ENCODE measurements at regions not wholly inside any gene's neighbourhood (a gene's known extent, or its start where the extent isn't known, plus 50 kb on each side); places are given as distances from the start of the nearest gene placed in this dataset.
A peak's percentile ranks its signal among the peaks of the same experiment; 100 is the strongest.

GRCh38 chr9:108483676-108484075, 372.1 kb downstream of the ACTL7B start:
- no peak for DNase-seq

DNA sequence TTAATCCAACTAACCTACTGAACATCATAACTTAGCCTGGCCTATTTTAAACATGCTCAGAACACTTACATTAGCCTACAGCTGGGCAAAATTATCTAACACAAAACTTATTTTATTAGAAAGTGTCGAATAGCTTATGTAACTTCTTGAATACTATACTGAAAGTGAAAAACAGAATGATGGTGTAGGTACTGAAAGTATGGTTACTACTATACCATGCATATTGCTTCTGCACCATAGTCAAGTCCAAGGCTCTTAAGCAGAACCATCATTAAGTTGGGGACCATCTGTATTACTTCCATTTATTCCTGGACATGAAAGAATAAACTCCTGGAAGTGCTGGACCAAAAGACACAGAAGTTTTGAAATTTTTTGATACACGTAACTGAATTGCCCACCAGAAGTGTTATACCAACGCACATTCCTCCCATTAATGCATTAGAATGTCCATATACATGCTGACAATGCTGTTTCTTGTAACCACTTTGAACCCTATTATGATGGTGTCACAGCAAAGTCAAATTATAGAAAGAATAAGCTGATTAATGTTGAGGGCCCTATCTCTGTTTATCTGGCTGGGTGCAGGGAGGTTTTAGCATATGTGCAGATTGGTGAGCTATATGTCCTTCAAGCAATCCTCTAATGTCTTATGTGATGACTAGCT, 375.7 kb downstream of the ACTL7B start:
- no peak for DNase-seq

DNA sequence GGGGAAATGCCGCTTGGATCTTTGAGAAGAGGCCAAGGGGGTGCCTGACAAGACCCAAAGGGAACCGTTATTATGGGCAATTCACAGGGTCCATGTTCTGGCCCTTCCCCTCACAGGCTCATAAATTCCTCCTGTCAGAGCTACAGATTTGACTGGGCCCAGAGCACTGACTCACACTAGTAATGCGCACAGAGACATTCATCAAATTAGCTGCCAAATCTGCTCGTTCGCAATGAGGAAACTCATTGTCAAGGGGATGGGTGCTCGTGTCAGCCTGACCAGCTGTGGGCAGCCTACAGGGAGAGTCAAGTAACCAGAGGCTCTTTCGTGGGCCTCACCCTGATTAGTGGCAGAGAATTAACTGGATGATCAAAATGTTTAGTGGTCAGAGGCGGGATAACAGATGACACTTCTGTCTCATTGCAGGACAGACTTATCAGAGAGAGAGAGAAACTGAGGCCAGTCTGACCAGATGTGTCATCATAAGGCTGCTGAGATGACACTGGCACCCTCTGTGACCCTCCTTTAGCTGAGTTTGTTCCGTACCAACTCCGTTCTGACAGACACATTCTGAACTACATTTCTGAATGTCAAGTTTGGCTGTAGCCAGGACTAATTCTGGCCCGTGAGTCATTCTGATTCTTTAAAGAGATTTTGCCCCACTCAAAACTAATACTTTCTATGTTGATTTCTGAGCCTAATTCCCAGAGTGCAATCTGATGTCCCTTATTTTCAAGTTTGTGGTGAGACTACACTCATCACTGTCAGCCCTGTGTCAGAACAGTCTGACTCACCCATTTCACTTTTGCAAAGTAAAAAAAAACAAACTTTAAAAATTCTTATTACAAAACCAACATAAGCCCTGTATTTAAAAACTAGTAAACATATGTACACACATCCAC, 377.1 kb downstream of the ACTL7B start:
- DNase-seq = no peak

DNA sequence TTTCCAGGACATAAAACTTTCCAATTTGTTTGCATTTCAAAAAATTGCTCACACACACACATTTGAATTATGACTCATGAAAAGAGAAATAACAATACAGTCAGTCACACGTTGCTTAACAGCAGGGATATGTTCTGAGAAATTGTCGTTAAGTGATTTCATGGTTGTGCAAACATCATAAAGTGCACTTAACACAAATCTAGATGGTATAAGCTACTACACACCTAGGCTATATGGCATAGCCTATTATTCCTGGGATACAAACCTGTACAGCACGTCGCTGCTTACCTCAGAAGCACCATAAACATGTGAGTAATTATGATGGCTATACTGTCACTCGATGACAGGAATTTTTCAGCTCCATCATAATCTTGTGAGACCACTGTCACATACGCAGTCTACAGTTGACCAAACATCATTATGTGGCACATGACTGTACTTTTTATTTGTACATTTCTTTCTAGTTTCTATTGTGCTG, 378.2 kb downstream of the ACTL7B start:
- DNase-seq = peak; percentile 94

GRCh38 chr9:108476574-108476973, 379.2 kb downstream of the ACTL7B start:
- no peak for DNase-seq

DNA sequence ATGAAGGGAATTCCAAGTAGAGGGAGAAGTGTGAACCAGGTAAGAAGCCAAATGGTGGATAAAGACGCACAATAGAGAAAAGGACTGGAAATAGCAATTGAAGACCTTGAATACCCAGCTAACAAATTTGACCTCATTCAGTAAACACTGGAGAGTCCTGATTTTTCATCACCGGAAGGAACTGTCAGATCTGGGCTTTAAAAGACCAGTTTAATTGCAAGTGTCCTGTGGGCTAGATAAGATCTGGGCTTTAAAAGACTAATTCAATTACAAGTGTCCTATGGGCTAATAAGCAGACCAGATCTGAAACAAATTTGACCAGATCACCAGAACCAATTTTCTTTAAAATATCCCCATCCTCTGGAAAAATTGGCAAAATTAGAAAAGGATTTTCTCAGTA, 380.0 kb downstream of the ACTL7B start:
- DNase-seq = no peak

GRCh38 chr9:108474356-108474755, 381.4 kb downstream of the ACTL7B start:
- no peak for DNase-seq

- peak; percentile 63 for DNase-seq
Measured at GRCh38 chr9:108473209-108474112, 382.3 kb downstream of the ACTL7B start.

DNA sequence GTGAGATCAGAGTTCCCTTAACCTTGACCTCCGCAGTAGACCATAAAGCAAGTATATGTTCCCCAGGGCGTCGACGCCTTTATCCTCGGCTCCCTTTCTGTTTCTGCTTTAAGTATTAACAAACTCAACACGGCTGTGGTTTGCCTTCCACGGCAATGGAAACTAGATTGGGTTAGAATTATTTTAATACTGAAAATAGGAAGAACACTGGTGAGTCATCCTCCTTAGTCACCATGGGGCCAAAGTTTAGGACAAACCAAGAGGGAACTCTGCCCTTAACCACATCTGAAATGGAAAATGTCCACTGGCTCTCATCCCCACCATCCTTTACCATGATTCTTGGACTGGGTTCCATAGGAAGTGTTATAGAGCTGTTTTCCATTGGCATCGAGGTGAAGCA, 386.1 kb downstream of the ACTL7B start:
- no peak for DNase-seq

- DNase-seq = no peak
Measured at GRCh38 chr9:108468364-108468763, 387.4 kb downstream of the ACTL7B start.

GRCh38 chr9:108467653-108468324, 388.0 kb downstream of the ACTL7B start:
- no peak for DNase-seq

DNA sequence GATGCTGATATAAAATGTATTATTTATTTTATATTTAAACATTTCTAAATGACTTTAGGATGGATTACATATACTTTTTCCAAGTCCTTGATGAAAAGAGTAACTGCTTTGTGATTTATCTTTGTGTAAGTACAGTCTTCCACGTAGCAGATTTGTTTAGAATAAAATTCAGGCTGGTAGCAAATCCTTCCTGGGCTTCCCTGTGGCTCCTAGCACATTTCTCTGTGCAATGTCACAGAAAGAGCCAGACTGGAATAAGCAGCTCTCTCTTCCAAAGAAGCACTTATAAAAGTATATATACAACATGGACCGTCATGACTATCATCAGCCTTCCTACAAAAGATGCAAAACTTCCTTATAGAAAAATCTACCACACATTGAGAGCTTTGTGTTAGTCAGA, 388.6 kb downstream of the ACTL7B start:
- DNase-seq = no peak

GRCh38 chr9:108466304-108466703, 389.5 kb downstream of the ACTL7B start:
- DNase-seq = no peak

GRCh38 chr9:108463932-108464606, 391.7 kb downstream of the ACTL7B start:
- no peak for DNase-seq

DNA sequence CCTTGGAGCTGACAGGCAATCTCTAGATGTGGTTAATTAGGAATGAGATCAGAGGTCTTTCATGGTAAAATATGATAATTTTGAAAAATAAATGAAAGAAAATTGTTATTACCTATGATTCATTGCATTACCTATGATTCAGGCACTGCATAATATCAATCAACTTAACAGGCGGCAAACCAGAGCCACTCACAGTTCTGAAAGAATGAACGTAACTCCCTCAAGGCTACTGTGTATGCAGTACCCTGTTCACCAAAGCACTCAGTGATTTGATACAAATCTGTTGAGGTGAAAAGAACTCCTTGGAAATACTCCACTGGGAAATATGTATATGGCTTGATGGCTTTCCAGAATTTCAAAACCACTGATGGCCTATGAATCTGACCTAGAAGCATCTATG, 398.9 kb downstream of the ACTL7B start:
- DNase-seq = no peak

GRCh38 chr9:108445431-108446071, 410.2 kb downstream of the ACTL7B start:
- no peak for DNase-seq

DNA sequence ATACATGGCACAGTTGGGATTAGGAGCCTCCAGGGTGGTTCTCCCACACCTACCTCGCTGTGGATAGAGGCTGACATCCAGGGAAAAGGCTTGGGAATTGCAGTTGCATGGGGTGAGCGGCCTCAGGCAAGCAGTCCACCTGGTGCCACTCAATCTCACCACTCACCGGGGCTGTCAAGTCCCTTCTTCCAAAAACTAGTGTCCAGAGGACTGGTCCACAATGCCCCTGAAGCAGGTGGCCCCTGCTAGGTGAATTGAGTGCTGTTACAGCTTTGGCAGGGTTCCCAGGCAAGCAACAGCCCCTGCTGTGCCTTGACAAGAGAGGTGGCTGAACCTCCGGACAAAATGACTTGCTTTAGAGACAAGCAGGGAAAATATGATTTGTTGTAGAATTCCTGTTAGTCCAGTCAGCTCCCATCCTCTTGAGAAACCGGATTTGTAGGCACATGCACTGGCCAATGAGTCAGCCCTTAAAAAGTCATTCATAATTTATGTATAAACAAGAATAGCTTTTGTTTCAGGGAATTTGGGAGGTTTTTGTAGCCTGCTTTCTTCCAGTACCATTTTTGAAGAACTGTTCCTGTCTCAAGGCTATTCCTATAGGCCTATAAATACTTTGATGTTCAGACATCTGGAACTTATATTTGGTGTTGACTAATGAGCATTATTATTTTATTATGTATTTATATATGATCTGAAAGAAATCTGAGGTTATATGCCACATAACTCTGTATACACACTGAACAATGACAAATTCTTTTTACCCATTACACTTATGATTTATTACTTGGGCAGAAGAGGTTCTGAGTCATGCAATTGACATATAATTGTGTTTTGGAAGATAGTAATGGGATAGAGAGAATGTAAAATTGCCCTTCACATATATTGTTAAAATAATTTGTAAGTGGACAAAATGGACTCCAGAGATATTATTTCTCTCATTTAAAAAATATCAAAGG, 411.1 kb downstream of the ACTL7B start:
- DNase-seq = peak; percentile 94

DNA sequence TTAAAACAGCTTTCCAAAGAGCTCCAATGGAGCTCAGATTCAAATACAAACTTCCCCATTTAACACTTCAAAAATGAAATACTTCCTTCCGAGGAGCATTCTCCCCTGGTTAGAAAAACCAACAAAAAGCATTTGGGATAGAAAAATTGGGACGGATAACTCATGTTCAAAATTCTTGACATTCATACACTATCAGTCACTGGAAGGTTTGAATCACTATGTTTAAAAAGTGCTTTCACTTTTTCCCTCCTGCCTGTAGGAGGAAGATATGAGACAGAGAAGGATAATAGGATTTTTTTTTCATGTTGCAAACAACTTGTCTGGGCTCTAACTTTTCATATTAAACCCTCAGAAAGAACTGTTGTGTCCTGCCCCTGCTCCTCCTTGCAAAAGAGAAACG, 412.0 kb downstream of the ACTL7B start:
- DNase-seq = no peak

GRCh38 chr9:108443019-108443633, 412.7 kb downstream of the ACTL7B start:
- DNase-seq = no peak

DNA sequence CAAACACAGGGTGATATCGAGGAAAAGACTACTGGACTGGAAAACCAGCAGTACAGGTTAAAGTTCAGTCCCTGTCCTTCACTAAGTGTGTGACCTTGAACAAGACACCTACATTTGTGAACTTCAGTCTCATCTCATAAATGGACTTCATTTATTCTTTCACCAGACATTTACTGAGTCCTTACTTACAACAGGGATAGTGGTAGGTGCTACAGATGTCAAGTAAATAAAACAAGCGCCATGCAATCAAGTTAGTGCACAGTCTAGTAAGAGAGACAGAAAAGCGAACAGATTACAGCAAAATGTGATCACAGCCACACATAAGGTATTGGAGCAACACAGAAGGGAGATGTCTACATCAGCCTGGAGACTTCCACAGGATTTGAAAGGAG, 413.2 kb downstream of the ACTL7B start:
- DNase-seq = no peak

All from NCI-H748 treated with DMSO at 0.1 percent for 48 hours (cell line).